Loucy (cell line): ENCODE measurements at regions not wholly inside any gene's neighbourhood (a gene's known extent, or its start where the extent isn't known, plus 50 kb on each side); places are given as distances from the start of the nearest gene placed in this dataset.
"Not testable (repeated sequence)": the region's sequence is repeated elsewhere in the genome, so short reads cannot be mapped to it uniquely, and the experiment has no call there.

ENCODE experiments used
- H2AFZ ChIP-seq: fragments of 200-600 bp; sonication (generic); 2 replicates; pipeline ENCODE4 v1.6.0; 2016; ENCODE audit warnings: antibody characterized with exemption, mild to moderate bottlenecking, low read length, moderate library complexity
- H3F3A ChIP-seq: fragments of 200-600 bp; 2 replicates; pipeline ENCODE4 v1.6.0; 2016; ENCODE audit warnings: antibody characterized with exemption, low read depth, mild to moderate bottlenecking
- H3K27me3 ChIP-seq: fragments of 200-600 bp; sonication (generic); 2 replicates; pipeline ENCODE4 v1.6.1; 2014; ENCODE audit warnings: low read length, mild to moderate bottlenecking; ENCODE audit not compliant: insufficient read depth, poor library complexity, severe bottlenecking
- H3K36me3 ChIP-seq: fragments of 200-600 bp; sonication (generic); 2 replicates; pipeline ENCODE4 v1.6.1; 2016; ENCODE audit warnings: low read length; ENCODE audit not compliant: insufficient read depth
- H3K4me1 ChIP-seq: fragments of 200-600 bp; sonication (generic); 2 replicates; pipeline ENCODE4 v1.5.1; 2014; ENCODE audit warnings: low read length, mild to moderate bottlenecking; ENCODE audit not compliant: insufficient read depth, poor library complexity, severe bottlenecking
- H3K4me2 ChIP-seq: fragments of 200-600 bp; sonication (generic); 2 replicates; pipeline ENCODE4 v1.6.0; 2014; ENCODE audit warnings: antibody characterized with exemption, low read length, low read depth, mild to moderate bottlenecking; ENCODE audit not compliant: poor library complexity, severe bottlenecking
- H3K4me3 ChIP-seq: fragments of 200-600 bp; sonication (generic); 2 replicates; pipeline ENCODE4 v1.5.1; 2014; ENCODE audit warnings: low read length, mild to moderate bottlenecking, mixed read lengths; ENCODE audit not compliant: poor library complexity, severe bottlenecking
- H3K79me2 ChIP-seq: fragments of 200-600 bp; sonication (generic); 2 replicates; pipeline ENCODE4 v1.6.1; 2014; ENCODE audit warnings: low read length; ENCODE audit not compliant: insufficient read depth
- H3K9ac ChIP-seq: fragments of 200-600 bp; sonication (generic); 2 replicates; pipeline ENCODE4 v1.6.0; 2014; ENCODE audit warnings: mild to moderate bottlenecking, low read depth, low read length, moderate library complexity; ENCODE audit not compliant: poor library complexity, severe bottlenecking
- H3K9me2 ChIP-seq: fragments of 200-600 bp; sonication (generic); replicated peaks from 2 replicates; pipeline ENCODE4 v1.6.1; 2016; ENCODE audit warnings: low read depth, low read length, mixed read lengths
- H3K9me3 ChIP-seq: fragments of 200-600 bp; sonication (generic); 2 replicates; pipeline ENCODE4 v1.6.1; 2014; ENCODE audit warnings: mild to moderate bottlenecking, antibody characterized with exemption, low read length, low read depth; ENCODE audit not compliant: insufficient read depth
- H4K20me1 ChIP-seq: fragments of 200-600 bp; sonication (generic); 2 replicates; pipeline ENCODE4 v1.6.0; 2014; ENCODE audit warnings: antibody characterized with exemption, low read length, mild to moderate bottlenecking; ENCODE audit not compliant: insufficient read depth, poor library complexity, severe bottlenecking
- EZH2phosphoT487 ChIP-seq: fragments of 200-600 bp; IDR thresholded peaks from 2 replicates; pipeline ENCODE4 v1.6.1; 2018; ENCODE audit warnings: antibody characterized with exemption, mild to moderate bottlenecking, moderate library complexity, borderline replicate concordance
- TF ChIP-seq, protein P1 (sequence below): fragments of 200-600 bp; sonication (generic); conservative IDR thresholded peaks from 2 replicates; pipeline ENCODE4 v1.5.1; 2014; ENCODE audit warnings: mild to moderate bottlenecking, antibody characterized with exemption, low read length

DNA sequence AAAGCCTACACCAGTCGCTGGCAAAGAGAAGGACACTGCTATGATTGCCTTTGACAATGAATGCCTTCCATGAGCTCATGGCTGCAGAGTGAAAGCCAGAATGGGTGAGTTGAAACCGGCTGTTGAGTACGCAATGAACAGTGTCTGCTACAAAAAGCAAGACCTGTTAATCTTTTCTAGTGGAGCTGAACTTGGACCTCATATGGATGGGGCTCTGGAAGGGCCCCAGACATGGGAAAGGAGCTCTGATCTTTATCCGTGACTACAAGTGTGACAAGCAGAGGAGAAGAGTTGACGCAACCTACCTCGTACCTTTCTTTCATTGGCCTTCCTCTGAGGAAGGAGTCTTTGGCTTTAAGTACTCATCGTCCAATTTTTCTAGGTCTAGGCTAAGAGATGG, 67.1 kb upstream of the TSC22D1 start:
- H3K4me3 ChIP-seq: no peak overlapping the region
- H3K9ac ChIP-seq: no peak overlapping the region
- H3K9me2 ChIP-seq: no peaks in the 10 kb centered on the region
- TF ChIP-seq, protein P1, sequence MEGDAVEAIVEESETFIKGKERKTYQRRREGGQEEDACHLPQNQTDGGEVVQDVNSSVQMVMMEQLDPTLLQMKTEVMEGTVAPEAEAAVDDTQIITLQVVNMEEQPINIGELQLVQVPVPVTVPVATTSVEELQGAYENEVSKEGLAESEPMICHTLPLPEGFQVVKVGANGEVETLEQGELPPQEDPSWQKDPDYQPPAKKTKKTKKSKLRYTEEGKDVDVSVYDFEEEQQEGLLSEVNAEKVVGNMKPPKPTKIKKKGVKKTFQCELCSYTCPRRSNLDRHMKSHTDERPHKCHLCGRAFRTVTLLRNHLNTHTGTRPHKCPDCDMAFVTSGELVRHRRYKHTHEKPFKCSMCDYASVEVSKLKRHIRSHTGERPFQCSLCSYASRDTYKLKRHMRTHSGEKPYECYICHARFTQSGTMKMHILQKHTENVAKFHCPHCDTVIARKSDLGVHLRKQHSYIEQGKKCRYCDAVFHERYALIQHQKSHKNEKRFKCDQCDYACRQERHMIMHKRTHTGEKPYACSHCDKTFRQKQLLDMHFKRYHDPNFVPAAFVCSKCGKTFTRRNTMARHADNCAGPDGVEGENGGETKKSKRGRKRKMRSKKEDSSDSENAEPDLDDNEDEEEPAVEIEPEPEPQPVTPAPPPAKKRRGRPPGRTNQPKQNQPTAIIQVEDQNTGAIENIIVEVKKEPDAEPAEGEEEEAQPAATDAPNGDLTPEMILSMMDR: no peak
- no peak for TF ChIP-seq EZH2phosphoT487
- H3K9me3 ChIP-seq: no peaks in the 10 kb centered on the region
- H3F3A ChIP-seq: no peaks in the 10 kb centered on the region
- no peak overlapping the region for H3K4me2 ChIP-seq
- no peaks in the 10 kb centered on the region for H4K20me1 ChIP-seq
- no peaks in the 10 kb centered on the region for H3K79me2 ChIP-seq
- H3K4me1 ChIP-seq: no peaks in the 10 kb centered on the region
- no peak overlapping the region for H2AFZ ChIP-seq
- H3K27me3 ChIP-seq: no peaks in the 10 kb centered on the region
- H3K36me3 ChIP-seq: no peaks in the 10 kb centered on the region

DNA sequence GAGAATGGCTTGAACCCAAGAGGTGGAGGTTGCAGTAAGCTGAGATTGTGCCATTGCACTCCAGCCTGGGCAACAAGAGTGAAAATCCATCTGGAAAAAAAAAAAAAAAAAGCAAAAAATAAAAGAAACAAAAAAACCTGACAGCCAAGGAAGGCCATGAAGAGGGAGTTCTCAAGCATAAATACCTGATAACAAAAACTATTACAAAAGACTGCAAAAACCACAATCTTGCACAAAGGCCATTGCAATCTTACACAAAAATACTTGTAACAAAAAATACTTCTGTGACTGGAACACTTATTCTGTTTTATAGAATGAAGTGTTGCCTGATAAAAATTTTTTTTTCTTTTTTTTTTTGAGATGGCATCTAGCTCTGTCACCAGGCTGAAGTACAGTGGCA, 61.5 kb upstream of the TSC22D1 start:
- Histone ChIP-seq H3K9me2 (no peaks in the 10 kb centered on the region), H3K27me3 (no peaks in the 10 kb centered on the region), H3F3A (no peaks in the 10 kb centered on the region), H4K20me1 (no peaks in the 10 kb centered on the region), H3K4me3 (no peak overlapping the region), H2AFZ (no peak overlapping the region), H3K4me2 (no peak overlapping the region), H3K36me3 (no peaks in the 10 kb centered on the region), H3K4me1 (no peaks in the 10 kb centered on the region), H3K9me3 (no peaks in the 10 kb centered on the region), H3K79me2 (no peaks in the 10 kb centered on the region), H3K9ac (no peak overlapping the region)
- TF ChIP-seq, protein P1: no peak
- no peak for TF ChIP-seq EZH2phosphoT487

DNA sequence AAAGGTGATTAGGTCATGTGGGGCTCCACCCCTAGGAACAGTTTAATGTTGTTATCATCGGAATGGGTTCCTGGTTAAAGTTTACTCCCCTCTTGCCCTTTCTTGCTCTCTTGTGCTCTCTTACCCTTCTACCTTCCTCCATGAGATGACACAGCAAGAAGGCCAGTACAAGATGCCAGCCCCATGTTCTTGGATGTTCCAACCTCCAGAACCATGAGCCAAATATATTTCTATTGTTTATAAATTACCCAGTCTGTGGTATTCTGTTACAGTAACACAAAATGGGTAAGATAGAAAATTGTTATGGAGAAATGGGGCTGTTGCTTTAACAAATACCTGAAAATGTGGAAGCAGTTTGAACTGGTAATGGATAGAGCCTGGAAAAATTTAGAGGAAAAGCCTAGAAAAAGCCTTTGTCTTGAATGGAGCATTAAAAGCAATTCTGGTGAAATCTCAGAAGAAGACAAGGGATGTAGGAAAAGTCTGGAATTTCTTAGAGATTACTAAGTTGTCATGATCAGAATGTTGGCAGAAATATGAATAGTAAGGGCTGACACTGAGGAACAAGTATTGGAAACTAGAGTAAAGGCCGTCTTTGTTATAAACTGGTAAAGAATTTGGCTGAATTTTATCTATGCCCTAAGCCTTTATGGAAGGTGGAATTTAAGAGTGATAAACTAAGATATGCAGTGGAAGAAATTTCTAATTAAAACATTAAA, 53.5 kb upstream of the TSC22D1 start:
- Histone ChIP-seq H3K4me3 (no peak overlapping the region), H3K36me3 (no peaks in the 10 kb centered on the region)

DNA sequence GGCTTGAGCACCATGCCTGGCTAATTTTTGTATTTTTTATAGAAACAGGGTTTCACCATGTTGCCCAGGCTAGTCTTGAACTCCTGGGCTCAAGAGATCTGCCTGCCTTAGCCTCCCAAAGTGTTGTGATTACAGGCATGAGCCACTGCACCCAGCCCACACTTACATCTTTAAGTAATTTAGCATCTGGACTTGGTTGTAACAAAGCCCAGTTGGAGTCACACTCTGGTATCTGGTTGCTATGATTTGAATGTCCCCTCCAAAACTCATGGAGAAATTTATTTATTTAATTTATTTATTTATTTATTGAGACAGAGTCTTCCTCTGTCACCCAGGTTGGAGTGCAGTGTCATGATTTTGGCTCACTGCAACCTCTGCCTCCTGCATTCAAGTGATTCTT, 52.7 kb upstream of the TSC22D1 start:
- H3K9me3 ChIP-seq, H3K9me2 ChIP-seq, H3K27me3 ChIP-seq, H3K4me3 ChIP-seq, H3K79me2 ChIP-seq, H3K4me1 ChIP-seq, H2AFZ ChIP-seq, H3K4me2 ChIP-seq, H3K36me3 ChIP-seq, H4K20me1 ChIP-seq, H3K9ac ChIP-seq, H3F3A ChIP-seq: not testable (repeated sequence)

More for the DNA sequence above, 53.5 kb upstream of the TSC22D1 start:
- Histone ChIP-seq H2AFZ (no peak overlapping the region), H3K4me1 (no peaks in the 10 kb centered on the region), H3F3A (no peaks in the 10 kb centered on the region), H3K9me3 (no peaks in the 10 kb centered on the region), H3K9ac (no peak overlapping the region), H3K4me2 (no peak overlapping the region), H3K9me2 (no peaks in the 10 kb centered on the region), H3K79me2 (no peaks in the 10 kb centered on the region), H4K20me1 (no peaks in the 10 kb centered on the region), H3K27me3 (no peaks in the 10 kb centered on the region)
- TF ChIP-seq EZH2phosphoT487: no peak
- TF ChIP-seq, protein P1: no peak
